Mucosa of descending colon (tissue), 3 donors: ENCODE measurements at regions not wholly inside any gene's neighbourhood (a gene's known extent, or its start where the extent isn't known, plus 50 kb on each side); places are given as distances from the start of the nearest gene placed in this dataset.

ENCODE experiments used
- ATAC-seq: fragments of 200-7000 bp; cut with Tn5 transposase; one replicate; pipeline ENCODE4 v1.9.1; 2020; ENCODE audit warnings: mild to moderate bottlenecking, moderate library complexity
- DNase-seq, 3 donors: peaks; one replicate each; pipeline ENCODE4 v3.0.0-alpha.2; 2020
- H3K36me3 ChIP-seq: fragments of 200-600 bp; one replicate; pipeline ENCODE4 v1.8.0; 2021; ENCODE audit warnings: low read depth, mild to moderate bottlenecking
- H3K4me1 ChIP-seq: fragments of 200-600 bp; one replicate; pipeline ENCODE4 v1.8.0; 2021; ENCODE audit warnings: low read depth, mild to moderate bottlenecking
- H3K4me3 ChIP-seq: fragments of 200-600 bp; one replicate; pipeline ENCODE4 v1.8.0; 2021; ENCODE audit warnings: mild to moderate bottlenecking
- H3K9me3 ChIP-seq: fragments of 200-600 bp; one replicate; pipeline ENCODE4 v1.8.0; 2021; ENCODE audit warnings: mild to moderate bottlenecking
- intact Hi-C, 2 donors: fragments of 100-400 bp; cut with DNase I in 1 of 2; cut with micrococcal nuclease in 1 of 2; formaldehyde crosslinking; loops; one replicate each; pipeline versions ENCODE4 v1.11.0 to v1.11.1; 2022; cut with DNase I, micrococcal nuclease
- TF ChIP-seq, protein P1 (sequence below): fragments of 200-600 bp; IDR thresholded peaks from one replicate; pipeline ENCODE4 v1.8.0; 2022; ENCODE audit warnings: antibody characterized with exemption, mild to moderate bottlenecking
- donor health status: DM: no; HTN: no; CAD: no; lungs with moderate emphysema.
- donor health status: DM: no; HTN: no; CAD: no.
- donor health status: DM: no; HTN: yes; CAD: no.

DNA sequence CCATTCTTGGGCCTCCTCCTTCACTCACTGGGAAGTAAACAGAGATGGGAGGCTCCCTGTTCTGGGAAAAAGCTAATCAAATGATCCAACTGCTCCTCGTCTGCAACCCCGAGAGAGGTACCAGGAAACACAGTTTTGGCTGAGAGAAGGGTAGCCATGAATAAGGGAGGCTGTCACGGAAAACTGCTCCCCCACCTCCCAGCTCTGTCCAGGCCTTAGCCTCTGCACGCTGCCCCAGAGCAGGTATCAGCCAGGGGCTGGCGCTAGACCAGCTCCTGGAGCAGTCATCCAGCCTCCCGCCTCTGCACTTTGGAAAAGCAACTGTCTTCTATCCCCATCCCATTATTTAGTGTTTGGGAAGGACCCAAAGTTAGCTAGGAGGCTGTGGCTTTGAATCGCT is 266.1 kb downstream of the NDUFS4 start:
- TF ChIP-seq, protein P1, sequence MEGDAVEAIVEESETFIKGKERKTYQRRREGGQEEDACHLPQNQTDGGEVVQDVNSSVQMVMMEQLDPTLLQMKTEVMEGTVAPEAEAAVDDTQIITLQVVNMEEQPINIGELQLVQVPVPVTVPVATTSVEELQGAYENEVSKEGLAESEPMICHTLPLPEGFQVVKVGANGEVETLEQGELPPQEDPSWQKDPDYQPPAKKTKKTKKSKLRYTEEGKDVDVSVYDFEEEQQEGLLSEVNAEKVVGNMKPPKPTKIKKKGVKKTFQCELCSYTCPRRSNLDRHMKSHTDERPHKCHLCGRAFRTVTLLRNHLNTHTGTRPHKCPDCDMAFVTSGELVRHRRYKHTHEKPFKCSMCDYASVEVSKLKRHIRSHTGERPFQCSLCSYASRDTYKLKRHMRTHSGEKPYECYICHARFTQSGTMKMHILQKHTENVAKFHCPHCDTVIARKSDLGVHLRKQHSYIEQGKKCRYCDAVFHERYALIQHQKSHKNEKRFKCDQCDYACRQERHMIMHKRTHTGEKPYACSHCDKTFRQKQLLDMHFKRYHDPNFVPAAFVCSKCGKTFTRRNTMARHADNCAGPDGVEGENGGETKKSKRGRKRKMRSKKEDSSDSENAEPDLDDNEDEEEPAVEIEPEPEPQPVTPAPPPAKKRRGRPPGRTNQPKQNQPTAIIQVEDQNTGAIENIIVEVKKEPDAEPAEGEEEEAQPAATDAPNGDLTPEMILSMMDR: no peak
- intact Hi-C loops: no loop called here
- H3K36me3 ChIP-seq: no peaks in the 10 kb centered on the region
- DNase-seq: no peak
- no peaks in the 10 kb centered on the region for H3K9me3 ChIP-seq
- no peak overlapping the region for H3K4me3 ChIP-seq
- ATAC-seq: no peak
- H3K4me1 ChIP-seq: no peaks in the 10 kb centered on the region

GRCh38 chr5:53827211-53827651 is 266.8 kb downstream of the NDUFS4 start:
- no peaks in the 10 kb centered on the region for H3K4me1 ChIP-seq
- ATAC-seq: no peak
- DNase-seq: no peak
- intact Hi-C loops: no loop called here
- H3K36me3 ChIP-seq: no peaks in the 10 kb centered on the region
- H3K9me3 ChIP-seq: no peaks in the 10 kb centered on the region
- TF ChIP-seq, protein P1: no peak
- no peak overlapping the region for H3K4me3 ChIP-seq

GRCh38 chr5:53831496-53831895 is 271.1 kb downstream of the NDUFS4 start:
- TF ChIP-seq, protein P1: no peak
- Histone ChIP-seq H3K9me3 (no peaks in the 10 kb centered on the region), H3K4me3 (no peak overlapping the region), H3K4me1 (no peaks in the 10 kb centered on the region), H3K36me3 (no peaks in the 10 kb centered on the region)
- ATAC-seq (no peak), DNase-seq (no peak)
- intact Hi-C loops: no loop called here
